Esophagus squamous epithelium (tissue), 5 donors: ENCODE measurements at regions not wholly inside any gene's neighbourhood (a gene's known extent, or its start where the extent isn't known, plus 50 kb on each side); places are given as distances from the start of the nearest gene placed in this dataset.
"Not testable (repeated sequence)": the region's sequence is repeated elsewhere in the genome, so short reads cannot be mapped to it uniquely, and the experiment has no call there.

ENCODE experiments used
- DNase-seq: peaks from one replicate; lab custom pipeline; 2025; lab: John Stamatoyannopoulos, UW
- H3K27ac ChIP-seq, 4 donors: fragments of 200-600 bp; sonication (generic); one replicate each; pipeline ENCODE4 v1.5.1; 2016 to 2019; ENCODE audit warnings: mild to moderate bottlenecking in 1 of 4
- H3K27me3 ChIP-seq, 4 donors: fragments of 200-600 bp; sonication (generic); 1 replicate in 3 of 4; 2 replicates in 1 of 4; pipeline versions ENCODE4 v1.5.1 to v1.6.0; 2017 to 2021; ENCODE audit warnings: antibody characterized with exemption in 1 of 4
- H3K36me3 ChIP-seq, 3 donors: fragments of 200-600 bp; sonication (generic); one replicate each; pipeline ENCODE4 v1.5.1; 2016 to 2019
- H3K4me1 ChIP-seq, 3 donors: fragments of 200-600 bp; sonication (generic); one replicate each; pipeline ENCODE4 v1.5.1; 2017 to 2019
- H3K4me3 ChIP-seq, 4 donors: fragments of 200-600 bp; sonication (generic); 1 replicate in 3 of 4; 2 replicates in 1 of 4; pipeline ENCODE4 v1.5.1; 2016 to 2019; ENCODE audit warnings: mild to moderate bottlenecking in 2 of 4, moderate library complexity in 1 of 4
- H3K9me3 ChIP-seq, 3 donors: fragments of 200-600 bp; sonication (generic); one replicate each; pipeline ENCODE4 v1.5.1; 2016 to 2019
- POLR2A ChIP-seq, 4 donors: fragments of 450-650 bp; IDR thresholded peaks; one replicate each; pipeline ENCODE4 v1.6.1; 2017; ENCODE audit warnings: antibody characterized with exemption in 4 of 4, mild to moderate bottlenecking in 4 of 4, moderate library complexity in 3 of 4
- WGBS, 2 donors: methylation state at CpG; one replicate each; pipeline ENCODE4 v1.1.5; 2018; 5-methylcytosine and 5-hydroxymethylcytosine counted together
- intact Hi-C: fragments of 100-400 bp; cut with DNase I; formaldehyde crosslinking; loops from one replicate; pipeline ENCODE4 v1.15.0; 2022
- TF ChIP-seq, protein P1 (sequence below), 6 experiments: fragments of 450-650 bp in 4 of 6; fragments of 200-600 bp in 2 of 6; sonication (generic) in 2 of 6; IDR thresholded peaks; one replicate each; pipeline ENCODE4 v1.5.1; 2016 to 2019; ENCODE audit warnings: antibody characterized with exemption in 6 of 6, mild to moderate bottlenecking in 4 of 6, moderate library complexity in 4 of 6
- donor health status: DM: yes; HTN: yes; CAD: no.

GRCh38 chr12:67891596-67891995 is 97.7 kb upstream of the IFNG-AS1 start:
- no peak for DNase-seq
- intact Hi-C loops: no loop called here
- Histone ChIP-seq H3K4me3 (no peak overlapping the region), H3K27ac (no peak overlapping the region), H3K36me3 (no peaks in the 10 kb centered on the region), H3K9me3 (no peaks in the 10 kb centered on the region), H3K27me3 (no peaks in the 10 kb centered on the region), H3K4me1 (no peaks in the 10 kb centered on the region)
- WGBS, 2 donors: 34 to 35% methylated on average over 3 of the region's 3 CpGs
- TF ChIP-seq, protein P1, sequence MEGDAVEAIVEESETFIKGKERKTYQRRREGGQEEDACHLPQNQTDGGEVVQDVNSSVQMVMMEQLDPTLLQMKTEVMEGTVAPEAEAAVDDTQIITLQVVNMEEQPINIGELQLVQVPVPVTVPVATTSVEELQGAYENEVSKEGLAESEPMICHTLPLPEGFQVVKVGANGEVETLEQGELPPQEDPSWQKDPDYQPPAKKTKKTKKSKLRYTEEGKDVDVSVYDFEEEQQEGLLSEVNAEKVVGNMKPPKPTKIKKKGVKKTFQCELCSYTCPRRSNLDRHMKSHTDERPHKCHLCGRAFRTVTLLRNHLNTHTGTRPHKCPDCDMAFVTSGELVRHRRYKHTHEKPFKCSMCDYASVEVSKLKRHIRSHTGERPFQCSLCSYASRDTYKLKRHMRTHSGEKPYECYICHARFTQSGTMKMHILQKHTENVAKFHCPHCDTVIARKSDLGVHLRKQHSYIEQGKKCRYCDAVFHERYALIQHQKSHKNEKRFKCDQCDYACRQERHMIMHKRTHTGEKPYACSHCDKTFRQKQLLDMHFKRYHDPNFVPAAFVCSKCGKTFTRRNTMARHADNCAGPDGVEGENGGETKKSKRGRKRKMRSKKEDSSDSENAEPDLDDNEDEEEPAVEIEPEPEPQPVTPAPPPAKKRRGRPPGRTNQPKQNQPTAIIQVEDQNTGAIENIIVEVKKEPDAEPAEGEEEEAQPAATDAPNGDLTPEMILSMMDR (IDR thresholded peaks at IDR 0.05): no peak
- no peak for TF ChIP-seq POLR2A (IDR thresholded peaks at IDR 0.05)

DNA sequence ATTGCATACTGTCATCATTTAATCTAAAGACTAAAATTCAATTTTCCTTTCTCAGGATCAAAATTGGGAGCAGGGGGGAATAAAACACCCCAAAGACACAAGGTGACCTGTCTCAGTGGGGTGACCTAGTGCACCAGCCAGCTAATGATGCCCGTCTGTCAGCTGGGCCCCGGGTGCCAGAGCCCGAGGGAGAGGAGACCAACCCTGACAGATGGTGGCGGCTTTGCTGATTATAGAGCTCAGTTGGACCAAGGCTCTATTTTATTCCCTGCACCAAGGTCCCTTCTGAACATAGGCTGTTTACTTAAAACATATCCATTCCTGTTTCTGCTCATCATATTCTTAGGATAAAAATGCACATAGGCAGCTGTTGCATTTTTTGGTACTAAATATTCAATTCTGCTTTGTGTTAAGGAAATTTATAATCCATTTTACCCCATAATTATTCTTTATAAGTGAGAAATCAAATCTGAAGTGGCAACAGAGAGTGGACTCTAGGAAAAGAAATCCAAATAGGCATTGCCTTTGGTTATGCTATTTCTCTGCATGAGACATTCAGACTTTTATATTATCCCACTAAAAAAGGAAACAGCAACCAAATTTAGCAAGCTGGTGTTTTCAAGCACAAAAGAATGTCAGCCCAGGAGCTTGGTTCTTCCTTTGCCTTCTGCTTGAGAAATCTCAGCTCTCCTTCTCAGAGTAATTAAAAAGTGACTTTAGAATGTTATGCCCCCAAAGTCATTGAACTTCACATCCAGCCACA is 96.8 kb upstream of the IFNG-AS1 start:
- no peaks in the 10 kb centered on the region for H3K27me3 ChIP-seq
- H3K36me3 ChIP-seq: no peaks in the 10 kb centered on the region
- no peak overlapping the region for H3K4me3 ChIP-seq
- H3K4me1 ChIP-seq: no peaks in the 10 kb centered on the region
- no peak for DNase-seq
- TF ChIP-seq POLR2A (IDR thresholded peaks at IDR 0.05): no peak
- TF ChIP-seq, protein P1 (IDR thresholded peaks at IDR 0.05): no peak
- 68 to 76% methylated on average over 4 of the region's 4 CpGs for WGBS, 2 donors
- intact Hi-C loops: no loop called here
- H3K27ac ChIP-seq: no peak overlapping the region
- no peaks in the 10 kb centered on the region for H3K9me3 ChIP-seq

GRCh38 chr12:67893022-67893580 is 96.1 kb upstream of the IFNG-AS1 start:
- Histone ChIP-seq H3K27me3 (no peaks in the 10 kb centered on the region), H3K9me3 (no peaks in the 10 kb centered on the region), H3K27ac (no peak overlapping the region), H3K4me1 (no peaks in the 10 kb centered on the region), H3K4me3 (no peak overlapping the region), H3K36me3 (no peaks in the 10 kb centered on the region)
- TF ChIP-seq, protein P1 (IDR thresholded peaks at IDR 0.05): no peak
- TF ChIP-seq POLR2A (IDR thresholded peaks at IDR 0.05): no peak
- WGBS, 2 donors: 57 to 66% methylated on average over 6 to 7 of the region's 7 CpGs
- no peak for DNase-seq
- intact Hi-C loops: no loop called here

- intact Hi-C loops, H3K27me3 ChIP-seq, DNase-seq, H3K36me3 ChIP-seq, H3K4me3 ChIP-seq, H3K9me3 ChIP-seq, H3K4me1 ChIP-seq, H3K27ac ChIP-seq: not testable (repeated sequence)
- 73 to 97% methylated on average over 6 to 8 of the region's 13 CpGs for WGBS, 2 donors
Observed at GRCh38 chr12:67900418-67900817, 88.8 kb upstream of the IFNG-AS1 start.

- peaks cover 0 to 5% (median 0%) of the 10 kb centered on the region in 3 donors for H3K4me1 ChIP-seq
- intact Hi-C loops: no loop called here
- H3K27ac ChIP-seq: no peak overlapping the region
- no peaks in the 10 kb centered on the region for H3K27me3 ChIP-seq
- TF ChIP-seq, protein P1 (IDR thresholded peaks at IDR 0.05): no peak
- no peak for TF ChIP-seq POLR2A (IDR thresholded peaks at IDR 0.05)
- H3K4me3 ChIP-seq: no peak overlapping the region
- no peak for DNase-seq
- H3K36me3 ChIP-seq: no peaks in the 10 kb centered on the region
- WGBS, 2 donors: 54 to 64% methylated on average over 4 of the region's 4 CpGs
- H3K9me3 ChIP-seq: no peaks in the 10 kb centered on the region
Observed at GRCh38 chr12:67909091-67909531, 80.1 kb upstream of the IFNG-AS1 start.
